NCI-H1105 treated with DMSO at 0.1 percent for 48 hours (cell line): ENCODE measurements at regions not wholly inside any gene's neighbourhood (a gene's known extent, or its start where the extent isn't known, plus 50 kb on each side); places are given as distances from the start of the nearest gene placed in this dataset.
"Not testable (repeated sequence)": the region's sequence is repeated elsewhere in the genome, so short reads cannot be mapped to it uniquely, and the experiment has no call there.

ENCODE experiments used
- DNase-seq: peaks from one replicate; lab custom pipeline; 2025; lab: John Stamatoyannopoulos, UW

GRCh38 chr6:119880840-119881239 is 531.3 kb upstream of the MAN1A1 start:
- no peak for DNase-seq

- no peak for DNase-seq
These were observed 530.2 kb upstream of the MAN1A1 start for GRCh38 chr6:119879731-119880130.

- DNase-seq: no peak
These were observed 524.8 kb upstream of the MAN1A1 start for GRCh38 chr6:119874381-119874780.

- no peak for DNase-seq
These were observed 523.5 kb upstream of the MAN1A1 start for GRCh38 chr6:119873107-119873506.

- no peak for DNase-seq
These were observed 522.0 kb upstream of the MAN1A1 start for GRCh38 chr6:119871520-119871919.

GRCh38 chr6:119865466-119866350 is 516.1 kb upstream of the MAN1A1 start:
- DNase-seq: no peak

GRCh38 chr6:119862719-119863118 is 513.2 kb upstream of the MAN1A1 start:
- DNase-seq: no peak

- DNase-seq: no peak
These were observed 509.3 kb upstream of the MAN1A1 start for GRCh38 chr6:119858901-119859300.

GRCh38 chr6:119856136-119856535 is 506.6 kb upstream of the MAN1A1 start:
- no peak for DNase-seq

- DNase-seq: no peak
These were observed 499.1 kb upstream of the MAN1A1 start for GRCh38 chr6:119848696-119849095.

GRCh38 chr6:119845161-119845560 is 495.6 kb upstream of the MAN1A1 start:
- no peak for DNase-seq

GRCh38 chr6:119844387-119844786 is 494.8 kb upstream of the MAN1A1 start:
- DNase-seq: no peak

GRCh38 chr6:119842191-119842590 is 492.6 kb upstream of the MAN1A1 start:
- DNase-seq: no peak

GRCh38 chr6:119838043-119838442 is 488.5 kb upstream of the MAN1A1 start:
- no peak for DNase-seq

GRCh38 chr6:119834418-119834817 is 484.9 kb upstream of the MAN1A1 start:
- no peak for DNase-seq

GRCh38 chr6:119832411-119832810 is 482.9 kb upstream of the MAN1A1 start:
- no peak for DNase-seq

- DNase-seq: peak; percentile 6
These were observed 481.1 kb upstream of the MAN1A1 start for GRCh38 chr6:119830494-119831295.

- DNase-seq: no peak
These were observed 480.5 kb upstream of the MAN1A1 start for GRCh38 chr6:119830069-119830468.

GRCh38 chr6:119829499-119829898 is 479.9 kb upstream of the MAN1A1 start:
- DNase-seq: not testable (repeated sequence)

GRCh38 chr6:119829006-119829405 is 479.4 kb upstream of the MAN1A1 start:
- DNase-seq: no peak

GRCh38 chr6:119821380-119821779 is 471.8 kb upstream of the MAN1A1 start:
- DNase-seq: no peak

- DNase-seq: no peak
These were observed 469.3 kb upstream of the MAN1A1 start for GRCh38 chr6:119818876-119819275.
